Motor neuron (in vitro differentiated cells): ENCODE measurements at regions not wholly inside any gene's neighbourhood (a gene's known extent, or its start where the extent isn't known, plus 50 kb on each side); places are given as distances from the start of the nearest gene placed in this dataset.

ENCODE experiments used
- ATAC-seq, 8 experiments: fragments of 200-7000 bp; cut with Tn5 transposase; replicated peaks in 6 of 8; 2 replicates each; pipeline ENCODE4 v1.8.0; 2021; ENCODE audit warnings: mild to moderate bottlenecking in 8 of 8, moderate library complexity in 8 of 8
- H3K27ac ChIP-seq, 2 donors: fragments of 250-450 bp; sonication (Bioruptor Pico); 2 replicates each; pipeline ENCODE4 v1.9.0; 2021; ENCODE audit warnings: antibody characterized with exemption in 2 of 2, mild to moderate bottlenecking in 2 of 2, moderate library complexity in 1 of 2
- H3K4me1 ChIP-seq, 2 donors: fragments of 250-450 bp; sonication (Bioruptor Pico); replicated peaks in 1 of 2; 2 replicates each; pipeline ENCODE4 v1.6.1; 2021; ENCODE audit warnings: antibody characterized with exemption in 2 of 2, mild to moderate bottlenecking in 2 of 2, moderate library complexity in 1 of 2
- H3K4me3 ChIP-seq, 5 donors: fragments of 250-450 bp; sonication (Bioruptor Pico); 2 replicates each; pipeline ENCODE4 v1.9.0; 2021; ENCODE audit warnings: antibody characterized with exemption in 5 of 5, mild to moderate bottlenecking in 5 of 5, moderate library complexity in 4 of 5
- WGBS, 10 experiments: fragments of 450-650 bp; shearing (Covaris generic); methylation state at CpG; one replicate each; pipeline ENCODE4 v1.0.0; 2022; 5-methylcytosine and 5-hydroxymethylcytosine counted together
- in situ Hi-C, 9 experiments: fragments of 400-800 bp; cut with MboI; loops; one replicate each; pipeline ENCODE4 v1.15.0; 2021; ENCODE audit warnings: low sequenced_read_pairs in 9 of 9, low pct_unique_long_range_greater_than_20kb in 2 of 9; ENCODE audit not compliant: unreplicated experiment in 9 of 9

DNA sequence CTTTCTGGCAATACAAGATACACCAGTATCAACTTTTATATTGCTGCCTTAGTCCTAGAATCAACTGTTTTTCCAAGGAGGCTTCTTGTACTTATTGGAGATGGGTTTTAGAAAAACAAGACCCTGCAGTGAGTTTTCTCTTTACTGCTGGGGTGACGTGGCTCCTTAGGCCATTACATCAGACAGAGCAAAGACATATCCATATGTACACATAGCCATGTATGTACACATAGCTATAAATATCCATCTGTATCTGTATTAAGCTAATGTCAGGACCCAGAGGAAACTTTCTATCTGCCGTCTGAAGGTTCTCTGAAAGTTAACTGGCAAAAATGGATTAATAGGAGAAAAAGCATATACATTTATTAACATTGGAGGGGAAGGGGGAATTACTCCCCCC, 607.4 kb downstream of the POM121L12 start:
- WGBS, 10 experiments, result 0 to 86% (median 10%) methylated on average over 1 to 2 of the region's 2 CpGs; no CpG with 5 or more reads in 3 of the 10 experiments
- in situ Hi-C loops, result no loop called here
- ATAC-seq, result peak in 6 of 8 experiments; percentile 30 to 71 (median 45)
- no peak overlapping the region for H3K27ac ChIP-seq
- peaks cover 18 to 22% of the 10 kb centered on the region in 2 donors for H3K4me1 ChIP-seq
- H3K4me3 ChIP-seq, result no peak overlapping the region

- in situ Hi-C loops, result no loop called here
- no peak overlapping the region for H3K4me3 ChIP-seq
- ATAC-seq, result no peak
- H3K4me1 ChIP-seq, result no peaks in the 10 kb centered on the region
- no peak overlapping the region for H3K27ac ChIP-seq
- 0 to 100% (median 51%) methylated on average over 1 of the region's 1 CpG; no CpG with 5 or more reads in 4 of the 10 experiments for WGBS, 10 experiments
These were observed 621.4 kb downstream of the POM121L12 start for GRCh38 chr7:53656881-53657280.

DNA sequence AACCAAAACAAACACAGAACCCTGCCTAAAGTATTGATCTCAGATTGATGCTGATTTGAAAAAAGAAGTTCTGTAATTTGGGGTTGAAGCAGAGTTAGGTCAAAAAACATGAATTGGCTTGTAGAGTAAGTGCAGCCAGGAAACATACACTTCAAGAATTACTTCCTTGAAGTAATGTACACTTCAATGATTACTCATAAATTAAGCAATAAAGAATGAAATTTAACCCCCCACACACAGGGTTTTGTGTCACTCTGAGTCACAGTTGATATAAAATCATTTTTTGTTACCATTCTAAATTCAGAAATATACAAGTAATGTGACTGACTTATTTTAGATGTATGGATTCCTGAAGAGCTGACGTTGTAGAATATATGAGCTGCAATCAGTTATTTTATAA, 622.2 kb downstream of the POM121L12 start:
- WGBS, 10 experiments, result 0 to 100% (median 80%) methylated on average over 1 of the region's 1 CpG; no CpG with 5 or more reads in 1 of the 10 experiments
- Histone ChIP-seq H3K4me1 (no peaks in the 10 kb centered on the region), H3K4me3 (no peak overlapping the region), H3K27ac (no peak overlapping the region)
- ATAC-seq, result no peak
- in situ Hi-C loops, result no loop called here

DNA sequence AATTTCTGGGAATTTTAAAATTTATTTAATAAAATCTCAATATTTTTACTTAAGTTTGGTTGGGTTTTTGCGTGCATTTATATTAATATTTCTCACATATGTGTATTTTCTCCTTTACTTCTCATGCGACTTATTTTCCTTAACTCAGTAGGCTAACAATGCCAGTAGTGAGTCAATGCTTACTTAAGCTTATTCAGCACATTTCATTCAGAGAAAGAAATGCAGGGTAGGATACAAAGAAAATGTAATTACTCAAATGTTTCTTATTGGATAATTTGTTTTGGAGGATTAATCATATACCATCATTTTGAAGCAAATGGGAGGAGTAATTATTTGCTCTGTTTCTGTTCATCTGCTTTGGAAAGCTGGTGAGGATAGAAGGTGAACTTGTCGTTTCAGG, 623.5 kb downstream of the POM121L12 start:
- no peak overlapping the region for H3K4me3 ChIP-seq
- no peak overlapping the region for H3K27ac ChIP-seq
- in situ Hi-C loops, result no loop called here
- no peaks in the 10 kb centered on the region for H3K4me1 ChIP-seq
- 20 to 93% (median 71%) methylated on average over 2 to 3 of the region's 3 CpGs for WGBS, 10 experiments
- no peak for ATAC-seq

- peak in 1 of 8 experiments; percentile 47 for ATAC-seq
- in situ Hi-C loops, result no loop called here
- Histone ChIP-seq H3K4me1 (no peaks in the 10 kb centered on the region), H3K4me3 (no peak overlapping the region), H3K27ac (no peak overlapping the region)
- WGBS, 10 experiments, result 0 to 100% (median 68%) methylated on average over 2 to 4 of the region's 4 CpGs
These were observed 626.3 kb downstream of the POM121L12 start for GRCh38 chr7:53661645-53662217.

DNA sequence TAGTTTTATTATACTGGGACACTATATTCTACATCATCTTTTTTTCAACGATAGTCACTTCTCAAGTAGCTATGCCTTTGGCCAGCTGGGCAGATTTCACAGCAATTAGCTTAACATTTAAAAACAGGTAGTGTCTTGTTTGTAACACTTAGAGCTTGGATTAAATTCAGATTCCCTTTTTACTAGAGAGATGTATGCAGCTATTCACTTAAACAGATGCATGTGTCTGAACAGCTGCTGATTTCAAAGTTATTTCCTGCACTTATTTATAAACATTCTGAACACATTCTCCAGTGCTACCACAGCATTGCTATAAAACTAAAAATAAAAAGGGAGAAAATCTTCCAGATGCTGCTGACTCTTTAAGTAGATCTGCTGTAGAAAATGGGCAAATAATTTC, 637.2 kb downstream of the POM121L12 start:
- WGBS, 10 experiments, result 0 to 100% (median 74%) methylated on average over 1 of the region's 1 CpG
- no peak for ATAC-seq
- Histone ChIP-seq H3K4me1 (no peaks in the 10 kb centered on the region), H3K4me3 (no peak overlapping the region), H3K27ac (no peak overlapping the region)
- in situ Hi-C loops, result no loop called here

DNA sequence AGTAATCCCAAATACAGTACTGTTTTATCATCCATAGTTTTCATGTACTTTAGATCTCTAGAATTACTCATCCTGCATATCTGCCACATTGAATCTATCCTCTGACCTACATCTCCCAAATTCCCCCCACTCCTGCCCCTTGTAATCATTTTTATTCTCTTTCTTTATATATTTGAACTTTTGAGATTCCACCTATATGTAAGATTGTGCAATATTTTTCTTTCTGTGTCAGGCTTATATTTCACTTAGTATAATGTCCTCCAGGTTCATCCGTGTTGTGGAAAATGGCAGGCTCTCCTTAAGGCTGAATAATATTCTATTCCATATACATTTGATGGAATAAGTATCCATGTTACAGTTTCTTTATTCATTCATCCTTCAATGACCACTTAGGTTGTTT, 640.4 kb downstream of the POM121L12 start:
- WGBS, 10 experiments, result 29 to 100% (median 86%) methylated on average over 1 of the region's 1 CpG; no CpG with 5 or more reads in 2 of the 10 experiments
- Histone ChIP-seq H3K4me3 (no peak overlapping the region), H3K4me1 (no peaks in the 10 kb centered on the region), H3K27ac (no peak overlapping the region)
- in situ Hi-C loops, result no loop called here
- no peak for ATAC-seq

DNA sequence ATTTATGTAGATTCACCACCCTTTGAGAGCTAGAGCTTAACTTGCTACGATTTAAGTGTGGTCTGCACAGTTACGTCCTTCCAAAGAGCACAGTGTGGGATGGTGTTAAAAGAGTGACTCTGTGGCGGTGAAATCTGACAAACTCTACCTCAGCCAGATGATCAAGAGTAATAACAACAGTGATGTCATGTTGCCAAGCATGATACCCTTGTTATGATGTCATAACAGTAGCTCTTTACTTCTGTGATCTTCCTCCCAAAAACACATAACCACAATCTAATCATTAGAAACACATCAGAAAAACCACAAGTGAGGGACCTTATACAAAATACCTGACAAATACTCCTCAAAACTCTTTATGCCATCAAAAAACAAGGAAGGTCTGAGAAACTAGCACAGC, 649.3 kb downstream of the POM121L12 start:
- in situ Hi-C loops, result no loop called here
- no peaks in the 10 kb centered on the region for H3K4me1 ChIP-seq
- no peak overlapping the region for H3K4me3 ChIP-seq
- no peak overlapping the region for H3K27ac ChIP-seq
- WGBS, 10 experiments, result 10 to 100% (median 66%) methylated on average over 1 to 3 of the region's 3 CpGs; no CpG with 5 or more reads in 2 of the 10 experiments
- no peak for ATAC-seq

GRCh38 chr7:53690411-53690810, 655.0 kb downstream of the POM121L12 start:
- 12 to 100% (median 93%) methylated on average over 1 to 2 of the region's 2 CpGs; no CpG with 5 or more reads in 3 of the 10 experiments for WGBS, 10 experiments
- H3K27ac ChIP-seq, result no peak overlapping the region
- no peak overlapping the region for H3K4me3 ChIP-seq
- in situ Hi-C loops, result no loop called here
- H3K4me1 ChIP-seq, result no peaks in the 10 kb centered on the region
- no peak for ATAC-seq

DNA sequence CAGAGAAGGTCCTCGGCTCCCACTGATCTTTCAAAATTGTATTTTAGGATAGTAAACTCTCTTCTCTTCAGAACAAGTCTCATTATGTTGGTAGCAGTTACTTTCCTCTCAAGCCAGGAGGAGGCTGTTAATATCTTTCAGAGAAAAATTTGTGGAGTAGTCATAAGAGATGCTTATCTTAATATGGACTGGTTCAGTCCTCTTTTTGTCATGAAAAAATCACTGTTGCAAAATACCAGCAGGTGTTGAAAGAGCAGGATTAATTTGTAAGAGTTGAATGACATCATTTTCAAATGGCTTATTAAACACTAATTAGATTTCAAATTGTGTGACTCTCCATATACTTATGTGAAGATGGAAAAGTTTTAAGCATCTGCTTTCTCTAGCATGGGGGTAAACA, 662.5 kb downstream of the POM121L12 start:
- in situ Hi-C loops, result no loop called here
- H3K4me1 ChIP-seq, result no peaks in the 10 kb centered on the region
- no peak overlapping the region for H3K27ac ChIP-seq
- no peak overlapping the region for H3K4me3 ChIP-seq
- 0 to 100% (median 23%) methylated on average over 1 of the region's 1 CpG; no CpG with 5 or more reads in 2 of the 10 experiments for WGBS, 10 experiments
- ATAC-seq, result no peak

- no peak overlapping the region for H3K27ac ChIP-seq
- peak in 2 of 8 experiments; percentile 25 to 96 for ATAC-seq
- 3 to 100% (median 80%) methylated on average over 1 to 5 of the region's 5 CpGs; no CpG with 5 or more reads in 1 of the 10 experiments for WGBS, 10 experiments
- no peaks in the 10 kb centered on the region for H3K4me1 ChIP-seq
- no peak overlapping the region for H3K4me3 ChIP-seq
- in situ Hi-C loops, result no loop called here
These were observed 663.9 kb downstream of the POM121L12 start for GRCh38 chr7:53699215-53699837.

DNA sequence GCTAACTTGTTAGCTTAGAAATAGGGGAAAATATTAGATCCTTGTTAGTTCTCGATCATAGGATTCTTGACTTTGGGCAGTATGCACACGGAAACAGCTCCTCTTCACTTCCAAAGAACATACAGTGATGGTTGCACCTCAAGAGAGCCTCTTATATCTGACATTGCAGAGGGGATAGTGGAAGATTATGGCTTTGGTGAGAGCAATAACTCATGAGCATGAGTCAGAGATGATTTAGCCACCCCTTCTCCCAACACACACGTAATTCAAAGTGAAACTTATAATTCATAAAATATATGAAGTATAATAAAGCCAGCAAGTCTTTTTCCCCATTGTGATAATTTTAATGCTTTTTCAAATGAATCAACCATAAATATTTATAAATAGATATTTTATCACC, 683.7 kb downstream of the POM121L12 start:
- in situ Hi-C loops, result no loop called here

DNA sequence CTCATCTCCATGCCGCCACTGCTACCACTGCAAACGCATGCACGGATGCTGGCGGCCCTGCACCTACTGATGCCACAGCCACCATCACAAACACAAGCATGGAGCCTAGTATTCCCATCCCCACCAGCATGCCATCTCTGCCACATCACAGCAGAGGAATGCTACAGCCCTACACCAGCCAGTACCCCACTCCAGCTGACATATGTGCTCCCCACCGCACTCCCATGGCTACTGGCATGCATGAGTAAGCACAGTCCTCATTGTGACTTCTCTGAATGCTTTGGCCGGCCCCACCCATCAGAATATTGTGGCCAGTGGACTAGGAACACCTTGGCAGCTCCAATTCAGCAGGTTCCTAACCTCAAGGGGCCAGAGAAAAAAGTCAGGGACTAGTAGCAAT, 705.5 kb downstream of the POM121L12 start:
- in situ Hi-C loops, result no loop called here
- ATAC-seq, result no peak
- Histone ChIP-seq H3K27ac (no peak overlapping the region), H3K4me1 (no peaks in the 10 kb centered on the region), H3K4me3 (no peak overlapping the region)
- WGBS, 10 experiments, result 9 to 97% (median 72%) methylated on average over 1 to 4 of the region's 6 CpGs; no CpG with 5 or more reads in 5 of the 10 experiments

More for the DNA sequence above, 683.7 kb downstream of the POM121L12 start:
- ATAC-seq, result peak in 3 of 8 experiments; percentile 42 to 53 (median 53)
- 0 to 96% (median 56%) methylated on average over 1 to 3 of the region's 3 CpGs; no CpG with 5 or more reads in 2 of the 10 experiments for WGBS, 10 experiments
- Histone ChIP-seq H3K4me3 (no peak overlapping the region), H3K27ac (no peak overlapping the region), H3K4me1 (no peaks in the 10 kb centered on the region)
